ENCODE measurements at regions not wholly inside any gene's neighbourhood (a gene's known extent, or its start where the extent isn't known, plus 50 kb on each side); places are given as distances from the start of the nearest gene placed in this dataset.

DNA sequence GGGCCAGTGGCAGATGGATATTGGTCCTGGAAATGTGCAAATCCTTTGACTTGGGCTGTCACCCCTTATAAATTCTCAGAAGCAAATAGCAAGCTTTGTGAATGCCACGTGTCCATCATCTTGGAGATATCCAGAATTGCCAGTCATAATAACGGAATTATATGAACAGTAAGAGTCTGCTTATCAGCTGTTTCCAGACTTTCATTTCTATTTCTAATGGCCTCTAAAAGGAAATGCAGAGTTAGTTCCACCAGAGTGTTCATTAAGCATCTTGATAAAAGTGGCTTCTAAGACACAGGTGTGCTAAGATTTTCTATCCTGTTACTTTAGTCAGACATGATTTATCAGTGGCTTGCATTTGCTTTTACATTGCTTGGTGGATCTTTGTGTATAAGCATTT is 87.4 kb downstream of the RAMP3 start:
- intact Hi-C loops (cut with micrococcal nuclease; ENCODE audit: unreplicated experiment) (no loop called here), in situ Hi-C loops (cut with HindIII; ENCODE audit: low pct_unique_long_range_greater_than_20kb, low sequenced_read_pairs) (no loop called here)
- no peaks in the 10 kb centered on the region for H3K36me3 ChIP-seq (ENCODE audit: control insufficient read depth, insufficient read depth, low read length)
- H3K9me3 ChIP-seq (ENCODE audit: control insufficient read depth, insufficient read depth, low read depth, low read length), result no peaks in the 10 kb centered on the region
- peaks cover 31% of the 10 kb centered on the region for H3K27me3 ChIP-seq (ENCODE audit: control insufficient read depth, insufficient read depth, low read length)
- TF ChIP-seq SIN3A (IDR thresholded peaks at IDR 0.05; ENCODE audit: borderline replicate concordance, insufficient read depth, low read depth, low read length) (no peak), TCF7L2 (IDR thresholded peaks at IDR 0.05; ENCODE audit: low read depth, low read length) (no peak), POLR2AphosphoS5 (IDR thresholded peaks at IDR 0.05; ENCODE audit: low read depth, low read length) (no peak)
- TF ChIP-seq, protein P1, sequence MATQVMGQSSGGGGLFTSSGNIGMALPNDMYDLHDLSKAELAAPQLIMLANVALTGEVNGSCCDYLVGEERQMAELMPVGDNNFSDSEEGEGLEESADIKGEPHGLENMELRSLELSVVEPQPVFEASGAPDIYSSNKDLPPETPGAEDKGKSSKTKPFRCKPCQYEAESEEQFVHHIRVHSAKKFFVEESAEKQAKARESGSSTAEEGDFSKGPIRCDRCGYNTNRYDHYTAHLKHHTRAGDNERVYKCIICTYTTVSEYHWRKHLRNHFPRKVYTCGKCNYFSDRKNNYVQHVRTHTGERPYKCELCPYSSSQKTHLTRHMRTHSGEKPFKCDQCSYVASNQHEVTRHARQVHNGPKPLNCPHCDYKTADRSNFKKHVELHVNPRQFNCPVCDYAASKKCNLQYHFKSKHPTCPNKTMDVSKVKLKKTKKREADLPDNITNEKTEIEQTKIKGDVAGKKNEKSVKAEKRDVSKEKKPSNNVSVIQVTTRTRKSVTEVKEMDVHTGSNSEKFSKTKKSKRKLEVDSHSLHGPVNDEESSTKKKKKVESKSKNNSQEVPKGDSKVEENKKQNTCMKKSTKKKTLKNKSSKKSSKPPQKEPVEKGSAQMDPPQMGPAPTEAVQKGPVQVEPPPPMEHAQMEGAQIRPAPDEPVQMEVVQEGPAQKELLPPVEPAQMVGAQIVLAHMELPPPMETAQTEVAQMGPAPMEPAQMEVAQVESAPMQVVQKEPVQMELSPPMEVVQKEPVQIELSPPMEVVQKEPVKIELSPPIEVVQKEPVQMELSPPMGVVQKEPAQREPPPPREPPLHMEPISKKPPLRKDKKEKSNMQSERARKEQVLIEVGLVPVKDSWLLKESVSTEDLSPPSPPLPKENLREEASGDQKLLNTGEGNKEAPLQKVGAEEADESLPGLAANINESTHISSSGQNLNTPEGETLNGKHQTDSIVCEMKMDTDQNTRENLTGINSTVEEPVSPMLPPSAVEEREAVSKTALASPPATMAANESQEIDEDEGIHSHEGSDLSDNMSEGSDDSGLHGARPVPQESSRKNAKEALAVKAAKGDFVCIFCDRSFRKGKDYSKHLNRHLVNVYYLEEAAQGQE (IDR thresholded peaks at IDR 0.05; ENCODE audit: insufficient read depth in 1 of 2, low read depth in 2 of 2, low read length in 1 of 2), result no peak
- TF ChIP-seq, protein P2, sequence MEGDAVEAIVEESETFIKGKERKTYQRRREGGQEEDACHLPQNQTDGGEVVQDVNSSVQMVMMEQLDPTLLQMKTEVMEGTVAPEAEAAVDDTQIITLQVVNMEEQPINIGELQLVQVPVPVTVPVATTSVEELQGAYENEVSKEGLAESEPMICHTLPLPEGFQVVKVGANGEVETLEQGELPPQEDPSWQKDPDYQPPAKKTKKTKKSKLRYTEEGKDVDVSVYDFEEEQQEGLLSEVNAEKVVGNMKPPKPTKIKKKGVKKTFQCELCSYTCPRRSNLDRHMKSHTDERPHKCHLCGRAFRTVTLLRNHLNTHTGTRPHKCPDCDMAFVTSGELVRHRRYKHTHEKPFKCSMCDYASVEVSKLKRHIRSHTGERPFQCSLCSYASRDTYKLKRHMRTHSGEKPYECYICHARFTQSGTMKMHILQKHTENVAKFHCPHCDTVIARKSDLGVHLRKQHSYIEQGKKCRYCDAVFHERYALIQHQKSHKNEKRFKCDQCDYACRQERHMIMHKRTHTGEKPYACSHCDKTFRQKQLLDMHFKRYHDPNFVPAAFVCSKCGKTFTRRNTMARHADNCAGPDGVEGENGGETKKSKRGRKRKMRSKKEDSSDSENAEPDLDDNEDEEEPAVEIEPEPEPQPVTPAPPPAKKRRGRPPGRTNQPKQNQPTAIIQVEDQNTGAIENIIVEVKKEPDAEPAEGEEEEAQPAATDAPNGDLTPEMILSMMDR (IDR thresholded peaks at IDR 0.05), result no peak
- no peaks in the 10 kb centered on the region for H3K4me1 ChIP-seq (ENCODE audit: control insufficient read depth, insufficient read depth, low read length)
- H3K4me3 ChIP-seq (ENCODE audit: low read depth in 2 of 2, low read length in 2 of 2), result no peak overlapping the region
- no peak overlapping the region for H3K27ac ChIP-seq (ENCODE audit: low read length)
- ATAC-seq (no peak), DNase-seq (ENCODE audit: low read depth, low spot score) (no peak)
- POLR2A ChIA-PET, result no interaction called here
- no TSS peak for BruUV-seq (replicated peaks)
- CTCF ChIA-PET, result interaction anchor here (0.6 kb wide), 1 partner anchor 48 kb away, joined by 4 read pairs; no protein-coding TSS in a partner anchor

DNA sequence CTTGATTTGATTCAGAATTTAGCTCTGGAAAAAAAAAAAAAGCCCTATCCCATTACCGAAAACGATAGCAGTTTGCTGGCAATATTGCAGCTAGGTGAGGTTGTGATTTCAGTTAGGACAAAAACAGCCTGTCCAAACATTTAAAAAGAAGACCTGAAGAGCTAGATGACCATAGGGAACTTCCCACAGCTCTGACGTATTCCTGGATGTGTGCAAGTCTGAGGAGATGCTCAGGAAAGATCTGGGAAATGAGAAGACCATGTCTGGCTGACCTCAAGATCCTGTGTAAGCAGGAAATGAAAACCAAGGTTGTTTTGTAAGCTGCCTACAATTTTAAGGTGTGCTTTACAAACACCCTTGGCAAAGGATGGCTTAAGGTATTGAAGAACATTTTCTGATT is 88.7 kb downstream of the RAMP3 start:
- CTCF ChIA-PET, result interaction anchor here (0.7 kb wide), 1 partner anchor 29 kb away, joined by 4 read pairs; no protein-coding TSS in a partner anchor
- H3K4me3 ChIP-seq (ENCODE audit: low read depth in 2 of 2, low read length in 2 of 2), result no peak overlapping the region
- H3K36me3 ChIP-seq (ENCODE audit: control insufficient read depth, insufficient read depth, low read length), result no peaks in the 10 kb centered on the region
- ATAC-seq (no peak), DNase-seq (ENCODE audit: low read depth, low spot score) (no peak)
- H3K27ac ChIP-seq (ENCODE audit: low read length), result no peak overlapping the region
- peaks cover 26% of the 10 kb centered on the region for H3K27me3 ChIP-seq (ENCODE audit: control insufficient read depth, insufficient read depth, low read length)
- no TSS peak for BruUV-seq (replicated peaks)
- intact Hi-C loops (cut with micrococcal nuclease; ENCODE audit: unreplicated experiment) (no loop called here), in situ Hi-C loops (cut with HindIII; ENCODE audit: low pct_unique_long_range_greater_than_20kb, low sequenced_read_pairs) (no loop called here)
- POLR2A ChIA-PET, result no interaction called here
- no peaks in the 10 kb centered on the region for H3K4me1 ChIP-seq (ENCODE audit: control insufficient read depth, insufficient read depth, low read length)
- no peaks in the 10 kb centered on the region for H3K9me3 ChIP-seq (ENCODE audit: control insufficient read depth, insufficient read depth, low read depth, low read length)
- TF ChIP-seq TCF7L2 (IDR thresholded peaks at IDR 0.05; ENCODE audit: low read depth, low read length) (no peak), POLR2AphosphoS5 (IDR thresholded peaks at IDR 0.05; ENCODE audit: low read depth, low read length) (no peak), SIN3A (IDR thresholded peaks at IDR 0.05; ENCODE audit: borderline replicate concordance, insufficient read depth, low read depth, low read length) (no peak)
- TF ChIP-seq, protein P1 (IDR thresholded peaks at IDR 0.05; ENCODE audit: insufficient read depth in 1 of 2, low read depth in 2 of 2, low read length in 1 of 2), result no peak
- TF ChIP-seq, protein P2 (IDR thresholded peaks at IDR 0.05), result no peak
